ACHN (cell line): ENCODE measurements at regions not wholly inside any gene's neighbourhood (a gene's known extent, or its start where the extent isn't known, plus 50 kb on each side); places are given as distances from the start of the nearest gene placed in this dataset.
A peak's percentile ranks its signal among the peaks of the same experiment; 100 is the strongest.
"Not testable (repeated sequence)": the region's sequence is repeated elsewhere in the genome, so short reads cannot be mapped to it uniquely, and the experiment has no call there.

Experiments used
- DNase-seq: peaks from one replicate; pipeline ENCODE4 v3.0.0-alpha.2; 2015
- in situ Hi-C: cut with HindIII; loops from 2 replicates; pipeline ENCODE4 v1.10.0; 2017; ENCODE audit warnings: low sequenced_read_pairs, low pct_ligation_motif_present, low pct_unique_long_range_greater_than_20kb

GRCh38 chrX:76509775-76510174, 82.3 kb downstream of the MAGEE1 start:
- in situ Hi-C loops = no loop called here
- DNase-seq = no peak

- in situ Hi-C loops = no loop called here
- DNase-seq = no peak
Measured at GRCh38 chrX:76517544-76517943, 90.0 kb downstream of the MAGEE1 start.

- no peak for DNase-seq
- in situ Hi-C loops = no loop called here
Measured at GRCh38 chrX:76520273-76521054, 93.0 kb downstream of the MAGEE1 start.

GRCh38 chrX:76535675-76536074, 108.2 kb downstream of the MAGEE1 start:
- in situ Hi-C loops, DNase-seq: not testable (repeated sequence)

- no peak for DNase-seq
- in situ Hi-C loops = no loop called here
Measured at GRCh38 chrX:76538860-76539259, 111.3 kb downstream of the MAGEE1 start.

- in situ Hi-C loops, DNase-seq: not testable (repeated sequence)
Measured at GRCh38 chrX:76543381-76543780, 115.9 kb downstream of the MAGEE1 start.

- DNase-seq = no peak
- in situ Hi-C loops = no loop called here
Measured at GRCh38 chrX:76550016-76550415, 122.5 kb downstream of the MAGEE1 start.

GRCh38 chrX:76555269-76555668, 127.8 kb downstream of the MAGEE1 start:
- in situ Hi-C loops = no loop called here
- DNase-seq = no peak

- in situ Hi-C loops = no loop called here
Measured at GRCh38 chrX:76555816-76556215, 128.3 kb downstream of the MAGEE1 start.

GRCh38 chrX:76564842-76565241, 137.3 kb downstream of the MAGEE1 start:
- DNase-seq, in situ Hi-C loops: not testable (repeated sequence)

More at GRCh38 chrX:76555816-76556215, 128.3 kb downstream of the MAGEE1 start:
- DNase-seq = peak; percentile 33

GRCh38 chrX:76605390-76605789, 177.9 kb downstream of the MAGEE1 start:
- DNase-seq = no peak
- in situ Hi-C loops = no loop called here

GRCh38 chrX:76617020-76617419, 189.5 kb downstream of the MAGEE1 start:
- no peak for DNase-seq
- in situ Hi-C loops = no loop called here

GRCh38 chrX:76643590-76643989, 216.1 kb downstream of the MAGEE1 start:
- in situ Hi-C loops = no loop called here

GRCh38 chrX:76651369-76651768, 223.9 kb downstream of the MAGEE1 start:
- DNase-seq, in situ Hi-C loops: not testable (repeated sequence)

More at GRCh38 chrX:76643590-76643989, 216.1 kb downstream of the MAGEE1 start:
- no peak for DNase-seq

GRCh38 chrX:76657499-76657898, 230.0 kb downstream of the MAGEE1 start:
- in situ Hi-C loops = no loop called here
- no peak for DNase-seq
